ENCODE measurements at regions not wholly inside any gene's neighbourhood (a gene's known extent, or its start where the extent isn't known, plus 50 kb on each side); places are given as distances from the start of the nearest gene placed in this dataset.

DNA sequence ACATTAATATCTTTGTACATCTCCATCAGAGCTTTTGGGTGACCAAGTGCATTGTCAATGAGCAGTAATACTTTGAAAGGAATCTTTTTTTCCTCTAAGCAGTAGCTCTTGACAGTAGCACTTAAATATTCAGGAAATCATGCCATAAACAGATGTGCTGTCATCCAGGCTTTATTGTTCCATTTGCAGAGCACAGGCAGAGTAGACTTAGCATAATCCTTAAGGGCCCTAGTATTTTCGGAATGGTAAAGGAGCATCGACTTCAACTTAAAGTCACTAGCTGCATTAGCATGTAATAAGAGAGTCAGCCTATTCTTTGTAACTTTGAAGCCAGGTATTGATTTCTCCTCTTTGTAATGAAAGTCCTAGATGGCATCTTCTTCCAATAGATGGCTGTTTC lies 121.8 kb upstream of the CWC22 start:
- TF ChIP-seq, protein P1, sequence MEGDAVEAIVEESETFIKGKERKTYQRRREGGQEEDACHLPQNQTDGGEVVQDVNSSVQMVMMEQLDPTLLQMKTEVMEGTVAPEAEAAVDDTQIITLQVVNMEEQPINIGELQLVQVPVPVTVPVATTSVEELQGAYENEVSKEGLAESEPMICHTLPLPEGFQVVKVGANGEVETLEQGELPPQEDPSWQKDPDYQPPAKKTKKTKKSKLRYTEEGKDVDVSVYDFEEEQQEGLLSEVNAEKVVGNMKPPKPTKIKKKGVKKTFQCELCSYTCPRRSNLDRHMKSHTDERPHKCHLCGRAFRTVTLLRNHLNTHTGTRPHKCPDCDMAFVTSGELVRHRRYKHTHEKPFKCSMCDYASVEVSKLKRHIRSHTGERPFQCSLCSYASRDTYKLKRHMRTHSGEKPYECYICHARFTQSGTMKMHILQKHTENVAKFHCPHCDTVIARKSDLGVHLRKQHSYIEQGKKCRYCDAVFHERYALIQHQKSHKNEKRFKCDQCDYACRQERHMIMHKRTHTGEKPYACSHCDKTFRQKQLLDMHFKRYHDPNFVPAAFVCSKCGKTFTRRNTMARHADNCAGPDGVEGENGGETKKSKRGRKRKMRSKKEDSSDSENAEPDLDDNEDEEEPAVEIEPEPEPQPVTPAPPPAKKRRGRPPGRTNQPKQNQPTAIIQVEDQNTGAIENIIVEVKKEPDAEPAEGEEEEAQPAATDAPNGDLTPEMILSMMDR (conservative IDR thresholded peaks at IDR 0.05): no peak
- no peak for TF ChIP-seq ZFX (IDR thresholded peaks at IDR 0.05)

Measured in C4-2B (cell line).